Astrocyte of the cerebellum (primary cell): ENCODE measurements at regions not wholly inside any gene's neighbourhood (a gene's known extent, or its start where the extent isn't known, plus 50 kb on each side); places are given as distances from the start of the nearest gene placed in this dataset.

Experiments used
- DNase-seq: peaks from one replicate; pipeline ENCODE4 v3.0.0-alpha.2; 2011; ENCODE audit warnings: low read depth
- H3K4me3 ChIP-seq: 2 replicates; pipeline ENCODE4 v1.5.1; 2011; ENCODE audit warnings: mild to moderate bottlenecking, low read depth, low read length, moderate library complexity
- CTCF ChIP-seq: IDR thresholded peaks from 2 replicates; pipeline ENCODE4 v1.5.1; 2012; ENCODE audit warnings: low read length, low read depth, moderate library complexity, mild to moderate bottlenecking; ENCODE audit errors: missing control alignments
- in situ Hi-C: cut with HindIII; loops from 2 replicates; pipeline ENCODE4 v1.10.0; 2017; ENCODE audit warnings: low sequenced_read_pairs

DNA sequence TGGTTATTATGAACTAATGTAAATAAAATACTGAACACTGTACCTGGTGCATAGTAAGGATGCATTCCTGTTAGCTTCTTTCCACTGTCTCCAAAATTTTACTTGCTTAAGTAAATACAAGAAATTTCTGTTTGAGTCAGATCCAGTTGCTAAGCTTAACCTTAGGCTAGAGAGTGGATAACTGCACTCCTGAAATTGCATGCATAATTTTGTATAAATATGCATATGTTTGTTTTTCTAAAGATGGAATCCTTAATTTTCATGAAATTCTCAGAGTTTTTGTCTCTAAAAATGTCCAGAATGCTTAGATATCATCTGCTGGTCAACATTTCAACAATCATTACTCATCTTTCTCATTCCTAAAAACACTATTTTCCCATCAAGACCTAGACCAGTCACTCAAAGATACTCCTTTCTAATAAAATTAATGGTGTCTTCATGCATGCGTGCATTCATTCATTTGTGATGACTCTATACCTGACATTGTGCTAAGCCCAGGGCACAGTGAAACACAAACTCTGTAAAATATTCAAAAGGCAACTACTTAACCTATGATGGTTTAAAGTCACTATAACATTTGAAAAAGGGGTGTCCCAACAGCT is 284.8 kb downstream of the SEC61B start:
- no peak overlapping the region for H3K4me3 ChIP-seq
- no peak for DNase-seq
- in situ Hi-C loops: no loop called here
- TF ChIP-seq CTCF: no peak

- DNase-seq: no peak
- H3K4me3 ChIP-seq: no peak overlapping the region
- in situ Hi-C loops: no loop called here
- TF ChIP-seq CTCF: no peak
Observed at GRCh38 chr9:99509065-99509745, 287.1 kb downstream of the SEC61B start.

- DNase-seq: no peak
- no peak for TF ChIP-seq CTCF
- H3K4me3 ChIP-seq: no peak overlapping the region
- in situ Hi-C loops: no loop called here
Observed at GRCh38 chr9:99509900-99510535, 287.9 kb downstream of the SEC61B start.

DNA sequence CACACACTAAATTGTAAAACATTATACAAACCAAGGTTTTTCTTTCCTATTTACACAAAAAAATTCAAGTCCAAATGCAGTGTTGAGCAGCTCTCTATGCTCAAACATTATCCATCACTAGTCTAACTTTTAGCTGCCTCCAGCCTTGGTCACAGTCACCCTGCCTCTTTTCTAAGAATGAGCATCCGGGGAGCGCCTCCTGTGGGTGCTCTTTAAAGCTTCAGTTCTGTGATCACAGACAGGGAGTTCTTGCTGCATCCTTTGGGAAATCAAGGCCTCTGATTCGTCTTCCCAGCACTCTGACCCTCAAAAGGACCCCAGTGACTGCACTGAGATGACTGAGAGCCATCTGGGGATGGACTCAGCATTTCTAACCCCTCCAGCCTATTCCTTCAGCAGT is 289.6 kb downstream of the SEC61B start:
- H3K4me3 ChIP-seq: no peak overlapping the region
- TF ChIP-seq CTCF: no peak
- DNase-seq: no peak
- in situ Hi-C loops: no loop called here

GRCh38 chr9:99513441-99514112 is 291.5 kb downstream of the SEC61B start:
- H3K4me3 ChIP-seq: no peak overlapping the region
- no peak for TF ChIP-seq CTCF
- in situ Hi-C loops: no loop called here
- no peak for DNase-seq

GRCh38 chr9:99515093-99515492 is 293.0 kb downstream of the SEC61B start:
- no peak for TF ChIP-seq CTCF
- no peak overlapping the region for H3K4me3 ChIP-seq
- DNase-seq: no peak
- in situ Hi-C loops: no loop called here
